Nucleus accumbens (tissue), 56 donors: ENCODE measurements at regions not wholly inside any gene's neighbourhood (a gene's known extent, or its start where the extent isn't known, plus 50 kb on each side); places are given as distances from the start of the nearest gene placed in this dataset.

ENCODE experiments used
- DNase-seq, 56 donors: peaks; one replicate each; lab custom pipeline; 2025; lab: John Stamatoyannopoulos, UW

GRCh38 chr3:64464955-64465354, 222.8 kb downstream of the ADAMTS9 start:
- DNase-seq: no peak

- DNase-seq: peak in 39 of 56 donors; percentile 5 to 77 (median 38)
Observed at GRCh38 chr3:64463981-64464380, 223.8 kb downstream of the ADAMTS9 start.

GRCh38 chr3:64462203-64462602, 225.6 kb downstream of the ADAMTS9 start:
- no peak for DNase-seq

DNA sequence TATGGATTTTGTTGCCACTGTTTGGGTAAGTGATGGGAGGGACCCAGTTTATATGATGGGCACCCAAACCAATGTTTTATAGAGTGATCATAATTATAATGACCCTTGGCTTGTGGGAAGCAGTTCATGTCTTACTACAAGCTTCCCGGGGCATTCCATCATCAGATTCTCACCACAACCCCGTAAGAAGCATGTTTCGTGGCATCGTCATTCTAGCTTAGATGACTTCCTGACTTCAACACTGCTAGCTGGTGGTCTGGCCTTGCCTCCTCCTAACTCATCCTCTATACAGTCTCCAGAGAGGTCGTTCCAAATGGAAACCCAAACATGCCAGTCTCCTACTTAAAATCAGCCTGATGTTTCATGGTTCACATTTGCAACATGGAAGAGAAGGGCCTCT, 226.9 kb downstream of the ADAMTS9 start:
- DNase-seq: no peak

DNA sequence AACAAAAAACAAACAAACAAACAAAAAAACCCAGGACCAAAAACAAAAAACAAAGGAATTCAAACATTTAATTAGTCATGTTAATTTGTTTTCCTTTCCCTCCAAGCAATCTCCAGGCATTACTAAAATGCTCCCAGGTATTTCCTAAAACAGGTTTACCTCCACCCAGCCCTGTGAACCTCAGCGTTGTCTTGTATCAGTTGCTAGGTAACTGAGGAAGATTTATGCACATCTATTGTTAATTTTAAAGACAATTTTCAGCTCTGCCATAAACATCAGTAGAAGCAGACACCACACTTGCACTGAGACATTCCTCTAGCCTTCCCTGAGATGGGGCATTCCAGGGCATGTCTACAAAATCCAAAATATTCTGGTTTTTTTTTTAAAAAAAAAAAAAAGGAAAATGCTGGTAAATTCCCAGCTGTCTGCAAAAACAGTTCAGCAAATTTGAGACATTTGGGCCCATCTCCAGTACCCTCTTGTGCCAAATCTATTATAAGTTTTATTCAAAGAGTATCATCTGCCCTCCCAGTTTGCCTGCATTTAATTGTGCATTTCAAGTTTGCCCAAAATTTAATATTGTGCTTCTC, 227.6 kb downstream of the ADAMTS9 start:
- DNase-seq: no peak

- no peak for DNase-seq
Observed at GRCh38 chr3:64459711-64460110, 228.1 kb downstream of the ADAMTS9 start.

DNA sequence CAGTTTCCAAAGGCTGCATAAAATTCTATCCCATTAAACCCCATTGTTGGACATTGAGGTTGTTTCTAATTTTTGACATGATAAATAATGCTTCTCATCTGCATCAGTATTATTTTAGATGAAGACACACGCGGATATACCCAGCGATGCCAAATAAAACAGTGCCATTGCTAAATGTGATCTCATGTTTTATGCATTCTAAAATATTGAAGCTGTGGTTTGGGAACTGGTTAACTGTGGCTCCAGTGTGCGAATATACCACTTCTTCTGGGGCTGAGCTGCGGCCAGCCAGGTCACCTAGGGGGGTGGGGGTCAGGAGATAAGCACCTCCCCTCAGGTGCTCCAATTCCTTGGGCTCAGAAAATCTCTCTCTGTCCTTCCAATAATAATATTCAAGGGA, 230.0 kb downstream of the ADAMTS9 start:
- DNase-seq: no peak

DNA sequence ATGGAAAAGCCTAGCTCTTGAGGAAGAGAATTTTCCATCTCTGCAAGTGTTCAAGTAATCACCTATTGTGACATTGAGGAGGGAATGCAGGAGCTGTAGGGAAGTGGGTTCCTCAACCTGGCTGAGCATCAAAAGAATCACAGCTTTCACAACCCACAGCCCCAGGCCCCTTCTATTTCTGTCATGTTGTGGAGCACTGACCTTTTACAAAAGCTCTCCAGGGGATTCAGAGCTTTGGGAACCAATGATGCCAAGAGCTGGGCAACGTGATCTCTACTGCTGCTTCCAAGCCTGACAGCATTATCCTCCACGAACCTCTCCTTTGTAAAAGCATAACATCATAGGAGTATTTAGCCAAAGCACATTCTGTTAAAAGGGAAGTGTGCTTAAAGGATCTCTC, 231.1 kb downstream of the ADAMTS9 start:
- no peak for DNase-seq

- DNase-seq: no peak
Observed at GRCh38 chr3:64455351-64455750, 230.1 kb upstream of the PRICKLE2 start.

DNA sequence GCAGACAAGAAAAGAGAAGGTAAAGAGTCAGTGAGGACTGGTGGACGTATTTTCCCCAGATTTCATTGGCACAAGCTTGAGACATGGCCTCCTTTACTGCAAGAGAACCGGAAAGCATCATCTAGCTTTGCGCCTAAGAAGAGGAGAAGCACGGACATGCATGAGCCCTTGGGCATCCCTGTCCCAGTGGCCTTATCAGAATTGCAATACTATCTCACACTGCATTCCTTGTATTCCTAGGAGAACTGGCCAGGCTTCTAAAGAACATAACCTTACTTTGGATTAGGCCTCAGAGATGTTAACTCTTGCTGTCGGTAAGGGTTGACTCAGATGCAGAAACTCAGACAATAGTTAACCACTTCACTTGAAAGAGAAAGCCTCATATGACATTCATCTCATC, 229.5 kb upstream of the PRICKLE2 start:
- no peak for DNase-seq

- peak in 5 of 56 donors; percentile 3 to 40 (median 10) for DNase-seq
Observed at GRCh38 chr3:64454179-64454578, 228.9 kb upstream of the PRICKLE2 start.

DNA sequence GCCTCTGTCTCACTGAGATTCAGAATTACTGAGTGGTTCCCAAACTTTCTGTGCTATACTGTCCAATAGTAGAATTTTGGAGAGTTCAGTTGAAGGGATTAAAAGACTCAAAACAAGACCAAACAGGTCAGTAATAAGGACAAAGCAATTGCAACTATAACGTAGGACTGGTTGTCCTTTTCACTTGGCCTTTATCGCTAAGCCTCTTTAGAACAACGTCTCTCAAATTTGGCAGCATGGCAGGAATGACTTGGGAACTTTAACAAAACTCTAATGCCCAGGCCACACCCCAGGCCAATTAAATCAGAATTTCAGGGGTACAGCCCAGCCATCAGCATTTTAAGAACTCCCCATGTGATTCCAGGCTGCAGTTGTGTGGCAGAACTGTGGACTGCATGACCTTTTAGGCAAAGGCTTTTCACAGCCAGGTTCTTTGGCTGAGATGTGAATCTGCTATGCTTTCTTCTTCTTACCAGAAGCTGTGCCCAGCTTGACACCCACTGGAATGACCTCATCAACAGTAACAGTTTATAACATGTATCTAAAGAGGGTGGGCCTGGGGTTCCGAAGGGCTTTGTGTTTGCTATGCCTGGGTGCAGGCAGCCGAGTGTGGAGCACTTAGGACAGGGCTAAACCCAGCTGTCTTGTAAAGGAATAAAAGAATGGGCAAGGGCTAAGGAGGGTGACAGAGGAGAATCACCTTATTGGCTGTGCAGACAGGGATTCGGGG, 226.2 kb upstream of the PRICKLE2 start:
- DNase-seq: no peak

DNA sequence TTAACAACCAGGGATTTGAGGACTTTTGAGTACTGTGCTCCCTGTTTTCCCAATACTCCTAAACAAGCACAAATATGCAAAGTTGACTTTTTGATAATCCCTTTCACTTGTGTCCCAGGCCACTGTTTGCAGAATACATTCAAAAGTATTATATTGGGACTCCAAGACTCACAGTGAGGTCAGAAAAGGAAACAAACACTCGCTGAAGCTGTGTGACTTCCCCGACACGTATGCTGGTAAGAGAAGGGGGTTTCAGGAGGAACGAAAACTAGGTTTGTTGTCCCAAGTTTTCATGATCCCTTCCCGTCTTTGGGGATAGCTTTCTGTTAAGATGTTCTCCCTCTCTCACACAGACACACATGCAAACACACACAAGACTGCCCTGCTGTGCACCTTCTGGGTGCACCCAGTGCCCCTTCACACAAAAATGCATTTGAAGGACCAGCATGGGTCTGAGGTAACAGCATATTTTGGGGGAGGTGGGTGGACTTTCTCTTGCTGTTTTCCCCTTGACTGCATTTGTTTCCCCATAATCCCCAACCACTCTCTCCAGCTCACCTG, 225.2 kb upstream of the PRICKLE2 start:
- DNase-seq: no peak

DNA sequence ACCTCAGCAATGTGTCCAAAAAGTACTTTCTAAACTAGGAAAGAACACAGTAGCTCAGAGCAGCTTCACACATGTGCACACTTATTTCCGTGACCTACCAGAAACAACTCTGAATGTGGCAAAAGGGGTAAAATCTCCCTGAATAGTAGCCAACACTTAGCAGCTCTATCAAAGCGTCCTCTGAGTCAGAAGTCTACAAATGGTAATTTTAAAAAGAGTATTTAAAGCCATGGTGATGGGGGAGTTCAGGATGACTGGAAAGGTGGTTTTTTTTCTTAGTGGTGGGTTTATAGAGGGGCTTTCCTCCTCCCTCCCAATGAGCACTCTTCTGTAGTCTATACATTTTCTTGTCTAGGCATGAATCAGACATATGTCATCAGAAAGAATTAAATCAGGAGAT, 223.8 kb upstream of the PRICKLE2 start:
- DNase-seq: no peak

DNA sequence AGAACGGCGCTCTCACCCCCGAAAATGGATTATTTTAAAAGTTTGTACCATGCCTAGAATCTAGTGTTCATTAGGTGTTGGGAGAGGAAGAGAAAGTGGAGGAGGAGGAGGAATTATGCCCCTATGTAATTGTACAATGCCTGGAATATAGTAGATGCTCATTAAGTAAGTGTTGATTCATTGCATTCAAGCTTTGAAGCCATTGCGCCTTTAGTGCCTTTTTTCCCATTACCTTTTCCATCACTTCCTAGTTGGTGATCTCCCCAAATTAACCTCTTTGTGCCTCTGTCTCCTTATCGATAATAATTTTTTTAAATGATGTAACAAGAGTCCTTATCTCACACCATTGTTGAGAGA, 220.7 kb upstream of the PRICKLE2 start:
- no peak for DNase-seq

GRCh38 chr3:64445109-64445943, 220.1 kb upstream of the PRICKLE2 start:
- DNase-seq: peak in 2 of 56 donors; percentile 20 to 52

DNA sequence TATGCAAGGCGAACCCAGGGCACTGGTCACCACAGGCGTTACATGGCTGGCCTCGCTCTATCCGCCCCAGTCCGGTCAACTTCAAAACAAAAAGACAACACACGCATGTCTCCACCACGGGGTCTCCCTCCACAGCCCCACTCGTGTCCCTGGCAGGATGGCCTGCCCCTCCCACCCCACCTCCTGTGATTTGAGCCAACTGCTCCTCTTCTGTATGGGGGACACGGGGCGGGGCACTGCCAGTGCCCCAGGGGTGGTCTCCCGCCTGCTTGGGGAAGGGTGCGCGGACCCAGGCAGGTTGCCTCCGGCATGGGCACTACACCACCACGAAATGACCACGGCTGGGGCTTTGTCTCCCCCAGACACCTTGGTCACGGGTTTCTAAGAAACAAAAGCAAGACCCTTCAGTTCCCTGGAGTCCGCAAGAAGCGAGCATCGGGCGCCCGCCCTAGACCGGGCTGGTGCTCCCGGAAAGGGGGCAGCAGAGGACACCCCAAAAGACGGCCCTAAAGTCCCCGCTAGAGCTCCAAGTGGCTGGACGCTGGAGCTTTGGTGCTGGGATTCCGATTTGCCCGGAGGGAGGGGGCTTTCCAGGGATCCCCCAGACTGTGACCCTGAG, 219.3 kb upstream of the PRICKLE2 start:
- no peak for DNase-seq

DNA sequence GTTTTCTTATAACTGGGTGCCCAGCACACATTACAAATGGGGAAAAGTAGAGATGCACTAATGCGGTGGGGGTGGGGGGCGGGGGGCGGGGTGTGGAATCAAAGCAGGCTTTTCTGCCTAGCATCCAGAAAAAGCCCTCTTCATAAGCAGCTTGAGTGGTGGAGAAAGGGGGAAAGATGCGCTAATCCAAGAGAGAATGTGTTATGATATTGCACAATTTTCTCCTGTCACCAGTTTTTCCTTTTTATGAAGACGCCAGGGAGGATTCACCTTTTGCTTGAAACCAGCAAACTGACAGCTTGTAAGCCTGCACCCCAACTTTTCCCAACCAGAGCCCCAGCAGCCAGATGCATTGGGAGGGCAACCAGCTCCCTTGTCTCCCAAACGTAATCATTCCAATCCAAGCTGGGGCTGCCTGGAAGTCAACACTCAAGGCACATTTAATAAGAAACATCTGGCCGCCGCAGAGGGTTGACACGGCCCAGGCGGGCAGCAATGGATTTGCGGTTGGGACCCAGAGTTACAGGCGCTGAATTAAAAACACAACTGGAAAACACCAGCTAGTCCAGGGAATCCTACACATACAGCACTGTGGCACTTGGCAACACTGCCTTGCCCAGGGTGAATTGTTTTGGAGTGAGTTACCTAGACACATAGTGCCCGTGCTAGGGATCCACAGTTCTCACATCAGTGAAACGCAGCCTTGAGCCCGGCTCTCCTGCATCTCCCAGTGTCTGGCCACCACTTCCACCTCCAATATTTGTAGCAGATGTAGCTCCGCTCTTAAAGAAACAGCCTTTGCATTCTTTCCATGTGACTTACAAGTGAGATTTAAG, 218.5 kb upstream of the PRICKLE2 start:
- DNase-seq: no peak

GRCh38 chr3:64441861-64442260, 216.6 kb upstream of the PRICKLE2 start:
- no peak for DNase-seq

GRCh38 chr3:64440498-64440897, 215.2 kb upstream of the PRICKLE2 start:
- peak in 3 of 56 donors; percentile 4 to 16 (median 13) for DNase-seq
